Right lobe of liver (tissue), 4 donors: ENCODE measurements at regions not wholly inside any gene's neighbourhood (a gene's known extent, or its start where the extent isn't known, plus 50 kb on each side); places are given as distances from the start of the nearest gene placed in this dataset.
"Not testable (repeated sequence)": the region's sequence is repeated elsewhere in the genome, so short reads cannot be mapped to it uniquely, and the experiment has no call there.

Experiments
- POLR2A ChIP-seq: fragments of 450-650 bp; IDR thresholded peaks from one replicate; pipeline ENCODE4 v1.6.1; 2017; ENCODE audit warnings: antibody characterized with exemption, mild to moderate bottlenecking
- TF ChIP-seq, protein P1 (sequence below), 4 donors: fragments of 200-600 bp in 3 of 4; fragments of 450-650 bp in 1 of 4; IDR thresholded peaks; one replicate each; pipeline versions ENCODE4 v1.5.1 to v1.8.0; 2016 to 2022; ENCODE audit warnings: antibody characterized with exemption in 4 of 4, mild to moderate bottlenecking in 2 of 4
- donor health status: DM: no; HTN: no; CAD: no.
- donor health status: DM: no; HTN: no; CAD: no.
- donor health status: DM: no; HTN: yes; CAD: no.

DNA sequence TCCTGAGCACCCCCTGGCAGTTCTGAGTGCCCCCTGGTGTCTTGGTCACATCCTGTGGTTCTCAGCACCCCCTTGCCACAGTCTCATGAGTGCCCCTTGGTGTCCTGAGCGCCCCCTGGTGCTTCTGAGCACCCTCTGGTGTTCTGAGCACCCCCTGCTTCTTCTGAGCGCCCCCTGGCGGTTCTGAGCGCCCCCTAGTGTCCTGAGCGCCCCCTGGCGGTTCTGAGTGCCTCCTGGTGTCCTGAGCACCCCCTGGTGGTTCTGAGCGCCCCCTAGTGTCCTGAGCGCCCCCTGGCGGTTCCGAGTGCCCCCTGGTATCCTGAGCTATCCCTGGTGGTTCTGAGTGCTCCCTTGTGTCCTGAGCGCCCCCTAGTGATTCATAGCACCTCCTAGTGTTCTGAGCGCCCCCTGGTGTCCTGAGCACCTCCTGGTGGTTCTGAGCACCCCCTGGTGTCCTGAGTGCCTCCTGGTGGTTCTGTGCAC lies 473.7 kb downstream of the TMEM121 start:
- TF ChIP-seq, protein P1, sequence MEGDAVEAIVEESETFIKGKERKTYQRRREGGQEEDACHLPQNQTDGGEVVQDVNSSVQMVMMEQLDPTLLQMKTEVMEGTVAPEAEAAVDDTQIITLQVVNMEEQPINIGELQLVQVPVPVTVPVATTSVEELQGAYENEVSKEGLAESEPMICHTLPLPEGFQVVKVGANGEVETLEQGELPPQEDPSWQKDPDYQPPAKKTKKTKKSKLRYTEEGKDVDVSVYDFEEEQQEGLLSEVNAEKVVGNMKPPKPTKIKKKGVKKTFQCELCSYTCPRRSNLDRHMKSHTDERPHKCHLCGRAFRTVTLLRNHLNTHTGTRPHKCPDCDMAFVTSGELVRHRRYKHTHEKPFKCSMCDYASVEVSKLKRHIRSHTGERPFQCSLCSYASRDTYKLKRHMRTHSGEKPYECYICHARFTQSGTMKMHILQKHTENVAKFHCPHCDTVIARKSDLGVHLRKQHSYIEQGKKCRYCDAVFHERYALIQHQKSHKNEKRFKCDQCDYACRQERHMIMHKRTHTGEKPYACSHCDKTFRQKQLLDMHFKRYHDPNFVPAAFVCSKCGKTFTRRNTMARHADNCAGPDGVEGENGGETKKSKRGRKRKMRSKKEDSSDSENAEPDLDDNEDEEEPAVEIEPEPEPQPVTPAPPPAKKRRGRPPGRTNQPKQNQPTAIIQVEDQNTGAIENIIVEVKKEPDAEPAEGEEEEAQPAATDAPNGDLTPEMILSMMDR (IDR thresholded peaks at IDR 0.05), result not testable (repeated sequence)
- TF ChIP-seq POLR2A, result not testable (repeated sequence)
